Parathyroid adenoma (tissue), 2 donors: ENCODE measurements at regions not wholly inside any gene's neighbourhood (a gene's known extent, or its start where the extent isn't known, plus 50 kb on each side); places are given as distances from the start of the nearest gene placed in this dataset.
"Not testable (repeated sequence)": the region's sequence is repeated elsewhere in the genome, so short reads cannot be mapped to it uniquely, and the experiment has no call there.

Source experiments
- H2AFZ ChIP-seq: fragments of 300-600 bp; sonication (generic); one replicate; pipeline ENCODE4 v1.7.0; 2017; ENCODE audit warnings: antibody characterized with exemption, mild to moderate bottlenecking
- H3K27ac ChIP-seq: fragments of 300-600 bp; sonication (generic); one replicate; pipeline ENCODE4 v1.7.0; 2017
- H3K27me3 ChIP-seq: fragments of 300-600 bp; sonication (generic); one replicate; pipeline ENCODE4 v1.7.0; 2017; ENCODE audit warnings: low read length; ENCODE audit not compliant: control insufficient read depth, insufficient read depth
- H3K36me3 ChIP-seq: fragments of 300-600 bp; sonication (generic); one replicate; pipeline ENCODE4 v1.7.0; 2017; ENCODE audit warnings: low read length; ENCODE audit not compliant: control insufficient read depth, insufficient read depth
- H3K4me1 ChIP-seq: fragments of 300-600 bp; sonication (generic); one replicate; pipeline ENCODE4 v1.7.0; 2017; ENCODE audit warnings: control low read depth
- H3K4me2 ChIP-seq: fragments of 300-600 bp; sonication (generic); one replicate; pipeline ENCODE4 v1.7.0; 2017; ENCODE audit warnings: low read length
- H3K4me3 ChIP-seq: fragments of 300-600 bp; sonication (generic); one replicate; pipeline ENCODE4 v1.7.0; 2017; ENCODE audit warnings: low read depth, low read length
- H3K79me2 ChIP-seq: fragments of 300-600 bp; sonication (generic); one replicate; pipeline ENCODE4 v1.7.0; 2017; ENCODE audit warnings: control low read depth
- H3K9ac ChIP-seq: fragments of 300-600 bp; sonication (generic); one replicate; pipeline ENCODE4 v1.7.0; 2017; ENCODE audit warnings: mild to moderate bottlenecking
- H3K9me3 ChIP-seq: fragments of 300-600 bp; sonication (generic); one replicate; pipeline ENCODE4 v1.7.0; 2017; ENCODE audit warnings: low read length; ENCODE audit not compliant: control insufficient read depth
- CTCF ChIP-seq: fragments of 300-600 bp; sonication (generic); IDR thresholded peaks from one replicate; pipeline ENCODE4 v1.7.0; 2017; ENCODE audit warnings: antibody characterized with exemption, mild to moderate bottlenecking
- donor health status: primary hyperparathyroidism.

- Histone ChIP-seq H3K9ac (no peak overlapping the region), H3K36me3 (no peaks in the 10 kb centered on the region), H3K79me2 (no peaks in the 10 kb centered on the region), H3K9me3 (no peaks in the 10 kb centered on the region), H3K4me3 (no peak overlapping the region), H3K27ac (no peak overlapping the region), H3K4me2 (no peak overlapping the region), H3K4me1 (no peaks in the 10 kb centered on the region), H2AFZ (no peak overlapping the region), H3K27me3 (no peaks in the 10 kb centered on the region)
- no peak for TF ChIP-seq CTCF
Observed at GRCh38 chr15:72844067-72844466, 60.5 kb upstream of the ADPGK start.

- not testable (repeated sequence) for H3K27me3 ChIP-seq, H3K4me1 ChIP-seq, H3K4me3 ChIP-seq, H3K27ac ChIP-seq, H3K9ac ChIP-seq, H3K4me2 ChIP-seq, H3K9me3 ChIP-seq, H2AFZ ChIP-seq, H3K79me2 ChIP-seq, H3K36me3 ChIP-seq
Observed at GRCh38 chr15:72843340-72843739, 59.8 kb upstream of the ADPGK start.

- no peak overlapping the region for H3K4me3 ChIP-seq
- no peak overlapping the region for H2AFZ ChIP-seq
- no peaks in the 10 kb centered on the region for H3K79me2 ChIP-seq
- TF ChIP-seq CTCF = no peak
- H3K9ac ChIP-seq = no peak overlapping the region
- no peak overlapping the region for H3K27ac ChIP-seq
- H3K9me3 ChIP-seq = no peaks in the 10 kb centered on the region
- no peaks in the 10 kb centered on the region for H3K4me1 ChIP-seq
- H3K36me3 ChIP-seq = no peaks in the 10 kb centered on the region
- no peaks in the 10 kb centered on the region for H3K27me3 ChIP-seq
- no peak overlapping the region for H3K4me2 ChIP-seq
Observed at GRCh38 chr15:72840114-72840513, 56.6 kb upstream of the ADPGK start.

- H3K9me3 ChIP-seq = no peaks in the 10 kb centered on the region
- no peak overlapping the region for H3K27ac ChIP-seq
- no peaks in the 10 kb centered on the region for H3K4me1 ChIP-seq
- no peaks in the 10 kb centered on the region for H3K27me3 ChIP-seq
- TF ChIP-seq CTCF = no peak
- H3K4me3 ChIP-seq = no peak overlapping the region
- H3K79me2 ChIP-seq = no peaks in the 10 kb centered on the region
- H3K9ac ChIP-seq = no peak overlapping the region
- no peak overlapping the region for H3K4me2 ChIP-seq
- no peaks in the 10 kb centered on the region for H3K36me3 ChIP-seq
- H2AFZ ChIP-seq = no peak overlapping the region
Observed at GRCh38 chr15:72838311-72838731, 54.8 kb upstream of the ADPGK start.

GRCh38 chr15:72836676-72837330, 53.2 kb upstream of the ADPGK start:
- no peaks in the 10 kb centered on the region for H3K79me2 ChIP-seq
- no peaks in the 10 kb centered on the region for H3K27me3 ChIP-seq
- H3K36me3 ChIP-seq = no peaks in the 10 kb centered on the region
- no peak overlapping the region for H3K27ac ChIP-seq
- no peak for TF ChIP-seq CTCF
- H3K9ac ChIP-seq = no peak overlapping the region
- no peak overlapping the region for H2AFZ ChIP-seq
- H3K4me1 ChIP-seq = no peaks in the 10 kb centered on the region
- no peak overlapping the region for H3K4me2 ChIP-seq
- no peaks in the 10 kb centered on the region for H3K9me3 ChIP-seq
- no peak overlapping the region for H3K4me3 ChIP-seq
